T-cell (primary cell): ENCODE measurements at regions not wholly inside any gene's neighbourhood (a gene's known extent, or its start where the extent isn't known, plus 50 kb on each side); places are given as distances from the start of the nearest gene placed in this dataset.

Experiments used
- ATAC-seq, 4 experiments: fragments of 200-7000 bp in 3 of 4; fragments of 150-1000 bp in 1 of 4; cut with Tn5 transposase; replicated peaks in 1 of 4; 1 replicate in 3 of 4; 2 replicates in 1 of 4; pipeline ENCODE4 v1.10.0; 2021; ENCODE audit warnings: moderate library complexity in 3 of 4, mild to moderate bottlenecking in 2 of 4, moderate number of reproducible peaks in 1 of 4
- CTCF ChIA-PET, 2 donors: fragments of 300-600 bp; sonication (Branson Sonifier 250); formaldehyde crosslinking; loops; one replicate each; lab custom pipeline; 2022; ENCODE audit warnings: antibody characterized with exemption in 2 of 2; lab: Charles Lee
- POLR2A ChIA-PET, 2 donors: fragments of 300-600 bp; sonication (Branson Sonifier 250); formaldehyde crosslinking; loops; one replicate each; lab custom pipeline; 2022; ENCODE audit warnings: antibody characterized with exemption in 2 of 2; lab: Charles Lee
- DNase-seq, 35 experiments: peaks; one replicate each; pipeline versions ENCODE4 v3.0.0 to v3.0.0-alpha.2; 2013 to 2023
- H3K27ac ChIP-seq: one replicate; pipeline ENCODE4 v1.5.1; 2013; ENCODE audit warnings: low read length
- H3K27me3 ChIP-seq, 2 experiments: replicated peaks in 1 of 2; 1 replicate in 1 of 2; 2 replicates in 1 of 2; pipeline versions ENCODE4 v1.6.1 to v1.7.0; 2013; ENCODE audit warnings: low read length in 1 of 2, mixed read lengths in 1 of 2; ENCODE audit not compliant: control insufficient read depth in 2 of 2, insufficient read depth in 2 of 2; ENCODE audit errors: extremely low read depth in 1 of 2
- H3K36me3 ChIP-seq, 2 donors: 1 replicate in 1 of 2; 2 replicates in 1 of 2; pipeline versions ENCODE4 v1.6.1 to v1.7.0; 2013; ENCODE audit warnings: low read length in 1 of 2; ENCODE audit not compliant: control insufficient read depth in 2 of 2, insufficient read depth in 1 of 2; ENCODE audit errors: extremely low read depth in 1 of 2
- H3K4me1 ChIP-seq, 2 experiments: 1 replicate in 1 of 2; 2 replicates in 1 of 2; pipeline versions ENCODE4 v1.6.1 to v1.7.0; 2013; ENCODE audit warnings: low read length in 2 of 2, mixed read lengths in 1 of 2; ENCODE audit not compliant: insufficient read depth in 2 of 2, control insufficient read depth in 1 of 2; ENCODE audit errors: extremely low read depth in 1 of 2
- H3K4me3 ChIP-seq, 2 donors: 1 replicate in 1 of 2; 2 replicates in 1 of 2; pipeline versions ENCODE4 v1.5.1 to v1.7.0; 2013; ENCODE audit warnings: mild to moderate bottlenecking in 2 of 2, low read length in 1 of 2, moderate library complexity in 1 of 2; ENCODE audit not compliant: control insufficient read depth in 1 of 2; ENCODE audit errors: extremely low read depth in 1 of 2
- H3K9me3 ChIP-seq: 2 replicates; pipeline ENCODE4 v1.7.0; 2013
- H3K27ac Mint-ChIP-seq, 2 donors: one replicate each; pipeline ENCODE4 v1.8.0; 2020 to 2021; ENCODE audit warnings: mild to moderate bottlenecking in 2 of 2, mixed read lengths in 2 of 2
- H3K27me3 Mint-ChIP-seq, 2 donors: one replicate each; pipeline ENCODE4 v1.8.0; 2021 to 2022; ENCODE audit warnings: mixed read lengths in 2 of 2
- H3K36me3 Mint-ChIP-seq: one replicate; pipeline ENCODE4 v1.8.0; 2021; ENCODE audit warnings: mixed read lengths
- H3K4me1 Mint-ChIP-seq, 3 donors: one replicate each; pipeline ENCODE4 v1.8.0; 2020 to 2022; ENCODE audit warnings: mixed read lengths in 3 of 3, mild to moderate bottlenecking in 1 of 3
- H3K4me3 Mint-ChIP-seq, 3 donors: one replicate each; pipeline ENCODE4 v1.8.0; 2020 to 2022; ENCODE audit warnings: mild to moderate bottlenecking in 3 of 3, mixed read lengths in 3 of 3, moderate library complexity in 3 of 3
- H3K9me3 Mint-ChIP-seq, 3 donors: one replicate each; pipeline ENCODE4 v1.8.0; 2020 to 2022; ENCODE audit warnings: mixed read lengths in 3 of 3
- WGBS: methylation state at CpG from one replicate; pipeline ENCODE4 v1.1.5; 2013; ENCODE audit warnings: missing lambda C conversion rate; ENCODE audit not compliant: insufficient coverage; 5-methylcytosine and 5-hydroxymethylcytosine counted together

DNA sequence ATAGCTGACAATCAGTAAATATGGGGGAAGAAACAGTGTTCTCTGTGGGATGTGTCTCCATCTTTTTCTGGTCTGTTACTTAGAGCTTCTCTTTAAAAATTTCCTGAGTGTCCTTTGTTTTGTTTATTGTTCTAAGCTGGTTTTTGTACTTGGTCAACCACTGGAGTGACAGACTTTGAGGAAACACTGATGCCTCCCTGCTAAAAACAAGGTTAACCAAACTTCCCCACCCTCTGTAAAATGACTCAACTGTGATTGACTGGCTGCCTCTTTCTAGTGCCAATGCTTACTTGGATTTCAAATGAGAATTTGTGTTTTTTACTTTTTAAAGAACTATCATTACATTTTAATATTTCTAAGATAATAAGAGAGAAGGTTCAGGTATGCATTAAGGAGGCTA lies 65.1 kb upstream of the SPINK5 start:
- no peak for DNase-seq
- no peaks in the 10 kb centered on the region for H3K9me3 ChIP-seq
- no peak for ATAC-seq
- Mint-ChIP-seq H3K9me3 (peaks cover 19 to 26% (median 25%) of the 10 kb centered on the region in 3 donors), H3K4me1 (no peaks in the 10 kb centered on the region), H3K27ac (no peak overlapping the region), H3K4me3 (no peak overlapping the region), H3K27me3 (peaks cover 0 to 4% of the 10 kb centered on the region in 2 donors), H3K36me3 (no peaks in the 10 kb centered on the region)
- no peak overlapping the region for H3K4me3 ChIP-seq
- no peak overlapping the region for H3K27ac ChIP-seq
- peaks cover 0 to 3% of the 10 kb centered on the region in 2 experiments for H3K27me3 ChIP-seq
- H3K4me1 ChIP-seq, result no peaks in the 10 kb centered on the region
- POLR2A ChIA-PET, result no interaction called here
- no peaks in the 10 kb centered on the region for H3K36me3 ChIP-seq
- CTCF ChIA-PET, result no interaction called here

DNA sequence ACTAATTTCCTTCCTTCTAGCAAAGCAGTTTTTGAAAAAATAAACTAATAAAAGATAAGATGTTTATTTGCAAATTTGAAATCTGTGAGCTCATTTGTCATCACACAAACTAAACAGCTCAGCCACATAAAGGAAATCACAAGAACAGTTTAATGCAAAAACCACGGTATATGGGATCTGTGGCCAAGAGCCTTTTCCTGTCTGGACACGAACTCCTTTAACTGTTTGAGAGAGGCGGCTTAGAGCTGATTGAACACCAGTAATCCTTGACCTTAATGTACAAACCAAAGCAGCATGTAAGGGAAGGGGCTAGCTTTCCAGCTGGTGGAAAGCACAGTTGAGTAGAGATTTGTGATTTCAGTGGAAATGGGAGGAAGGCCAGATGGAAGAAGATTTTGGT lies 66.3 kb upstream of the SPINK5 start:
- ATAC-seq, result no peak
- no peak for DNase-seq
- POLR2A ChIA-PET, result no interaction called here
- no peaks in the 10 kb centered on the region for H3K4me1 ChIP-seq
- no peaks in the 10 kb centered on the region for H3K36me3 ChIP-seq
- peaks cover 0 to 4% of the 10 kb centered on the region in 2 donors for H3K27me3 Mint-ChIP-seq
- no peaks in the 10 kb centered on the region for H3K4me1 Mint-ChIP-seq
- no CpG with 5 or more reads among the region's 3 CpGs for WGBS
- H3K9me3 ChIP-seq, result no peaks in the 10 kb centered on the region
- no peak overlapping the region for H3K27ac Mint-ChIP-seq
- H3K4me3 ChIP-seq, result no peak overlapping the region
- CTCF ChIA-PET, result no interaction called here
- peaks cover 0 to 3% of the 10 kb centered on the region in 2 experiments for H3K27me3 ChIP-seq
- H3K27ac ChIP-seq, result no peak overlapping the region
- peaks cover 13 to 21% (median 18%) of the 10 kb centered on the region in 3 donors for H3K9me3 Mint-ChIP-seq
- H3K36me3 Mint-ChIP-seq, result no peaks in the 10 kb centered on the region
- H3K4me3 Mint-ChIP-seq, result no peak overlapping the region

DNA sequence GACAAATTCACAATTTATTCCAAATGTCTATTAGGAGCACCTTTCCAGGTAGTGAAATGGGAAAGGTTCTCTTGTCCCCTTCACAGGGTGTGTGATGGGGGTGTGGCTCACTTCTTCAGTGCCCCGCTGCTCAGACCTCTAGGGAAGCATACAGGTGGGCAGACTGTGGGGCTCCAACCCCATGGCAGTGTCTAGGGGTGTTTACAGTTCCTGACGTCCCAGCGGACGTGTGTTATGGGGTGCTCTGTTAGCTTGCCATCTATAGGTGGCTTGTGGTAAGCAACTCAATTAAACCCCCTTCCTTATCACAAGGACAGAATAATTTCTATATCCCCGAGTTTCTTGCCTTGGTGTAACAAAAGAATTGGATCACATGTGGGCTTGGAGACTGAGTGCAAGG lies 67.4 kb upstream of the SPINK5 start:
- no peak overlapping the region for H3K4me3 Mint-ChIP-seq
- WGBS, result no CpG with 5 or more reads among the region's 5 CpGs
- DNase-seq (no peak), ATAC-seq (no peak)
- no peaks in the 10 kb centered on the region for H3K36me3 Mint-ChIP-seq
- no peak overlapping the region for H3K27ac Mint-ChIP-seq
- Histone ChIP-seq H3K27ac (no peak overlapping the region), H3K9me3 (no peaks in the 10 kb centered on the region), H3K36me3 (no peaks in the 10 kb centered on the region), H3K27me3 (peaks cover 0 to 3% of the 10 kb centered on the region in 2 experiments), H3K4me1 (no peaks in the 10 kb centered on the region), H3K4me3 (no peak overlapping the region)
- H3K4me1 Mint-ChIP-seq, result no peaks in the 10 kb centered on the region
- H3K27me3 Mint-ChIP-seq, result peaks cover 0 to 4% of the 10 kb centered on the region in 2 donors
- peaks cover 7 to 20% (median 12%) of the 10 kb centered on the region in 3 donors for H3K9me3 Mint-ChIP-seq
- ChIA-PET POLR2A (no interaction called here), CTCF (no interaction called here)

DNA sequence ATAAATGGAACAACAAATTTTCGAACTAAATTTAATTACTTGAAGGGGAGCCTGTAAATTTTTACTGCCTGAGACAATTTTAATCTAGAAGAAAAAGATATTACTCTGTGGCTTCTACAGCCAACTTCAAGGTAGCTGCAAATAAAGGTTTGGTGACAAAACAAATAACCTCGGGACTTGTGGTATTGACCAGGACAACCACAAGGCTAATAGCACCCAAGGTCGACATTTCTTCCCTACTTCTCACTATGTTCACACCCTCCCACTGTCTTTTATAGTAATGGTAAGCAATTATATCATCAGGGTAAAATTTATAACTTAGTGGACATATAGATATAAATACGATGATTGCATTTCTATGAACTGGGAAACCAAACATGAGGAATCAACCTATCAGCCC lies 67.9 kb upstream of the SPINK5 start:
- Histone ChIP-seq H3K36me3 (no peaks in the 10 kb centered on the region), H3K27me3 (peaks cover 0 to 3% of the 10 kb centered on the region in 2 experiments), H3K4me1 (no peaks in the 10 kb centered on the region), H3K4me3 (no peak overlapping the region), H3K9me3 (no peaks in the 10 kb centered on the region), H3K27ac (no peak overlapping the region)
- no peaks in the 10 kb centered on the region for H3K36me3 Mint-ChIP-seq
- WGBS, result no CpG with 5 or more reads among the region's 4 CpGs
- no peaks in the 10 kb centered on the region for H3K4me1 Mint-ChIP-seq
- DNase-seq, result no peak
- no peak overlapping the region for H3K27ac Mint-ChIP-seq
- ATAC-seq, result no peak
- POLR2A ChIA-PET, result no interaction called here
- peaks cover 0 to 4% of the 10 kb centered on the region in 2 donors for H3K27me3 Mint-ChIP-seq
- CTCF ChIA-PET, result no interaction called here
- H3K9me3 Mint-ChIP-seq, result peaks cover 7 to 16% (median 12%) of the 10 kb centered on the region in 3 donors
- no peak overlapping the region for H3K4me3 Mint-ChIP-seq

DNA sequence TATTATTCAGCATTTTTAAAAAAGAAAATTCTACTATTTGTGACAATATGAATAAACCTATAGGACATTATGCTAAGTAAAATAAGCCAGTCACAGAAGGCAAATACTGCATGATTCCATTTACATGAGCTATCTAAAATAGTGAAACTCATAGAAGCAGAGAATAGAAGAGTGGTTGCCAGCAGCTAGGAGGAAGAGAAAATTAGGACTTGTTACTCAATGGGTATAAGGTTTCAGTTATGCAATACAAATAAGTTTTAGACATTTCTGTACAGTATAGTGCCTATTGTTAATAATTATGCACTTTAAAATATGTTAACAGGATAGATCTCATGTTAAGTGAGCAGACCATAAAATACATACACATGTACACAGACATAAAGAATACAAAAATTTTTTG lies 73.8 kb upstream of the SPINK5 start:
- no peaks in the 10 kb centered on the region for H3K27me3 ChIP-seq
- no peak overlapping the region for H3K27ac ChIP-seq
- Mint-ChIP-seq H3K9me3 (peaks cover 0 to 4% (median 0%) of the 10 kb centered on the region in 3 donors), H3K27ac (no peak overlapping the region), H3K36me3 (no peaks in the 10 kb centered on the region), H3K4me3 (no peak overlapping the region), H3K27me3 (no peaks in the 10 kb centered on the region), H3K4me1 (no peaks in the 10 kb centered on the region)
- H3K4me3 ChIP-seq, result no peak overlapping the region
- POLR2A ChIA-PET, result no interaction called here
- no peak for DNase-seq
- no peaks in the 10 kb centered on the region for H3K9me3 ChIP-seq
- H3K4me1 ChIP-seq, result no peaks in the 10 kb centered on the region
- no peaks in the 10 kb centered on the region for H3K36me3 ChIP-seq
- no peak for ATAC-seq
- CTCF ChIA-PET, result no interaction called here

DNA sequence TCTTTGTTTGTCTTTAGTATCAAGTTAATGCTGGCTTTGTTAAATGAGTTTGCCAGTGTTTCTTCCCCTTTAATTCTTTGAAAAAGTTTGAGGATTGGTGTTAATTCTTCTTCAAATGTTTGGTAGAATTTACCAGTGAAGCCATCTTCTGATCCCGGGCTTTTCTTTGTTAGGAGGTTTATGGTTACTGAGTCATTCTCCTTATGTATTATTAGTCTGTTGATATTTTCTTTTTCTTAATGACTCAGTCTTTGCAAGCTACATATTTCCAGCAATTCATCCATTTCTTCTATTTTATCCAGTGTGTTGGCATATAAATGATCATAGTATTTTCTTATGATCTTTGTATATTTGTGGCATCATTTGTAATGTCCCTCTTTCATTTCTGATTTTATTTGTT lies 74.5 kb upstream of the SPINK5 start:
- Histone ChIP-seq H3K27me3 (no peaks in the 10 kb centered on the region), H3K36me3 (no peaks in the 10 kb centered on the region), H3K27ac (no peak overlapping the region), H3K4me3 (no peak overlapping the region), H3K9me3 (no peaks in the 10 kb centered on the region), H3K4me1 (no peaks in the 10 kb centered on the region)
- no peak overlapping the region for H3K27ac Mint-ChIP-seq
- CTCF ChIA-PET, result no interaction called here
- H3K27me3 Mint-ChIP-seq, result peaks cover 0 to 3% of the 10 kb centered on the region in 2 donors
- no peak overlapping the region for H3K4me3 Mint-ChIP-seq
- DNase-seq (no peak), ATAC-seq (no peak)
- WGBS, result no CpG with 5 or more reads among the region's 1 CpG
- H3K4me1 Mint-ChIP-seq, result no peaks in the 10 kb centered on the region
- POLR2A ChIA-PET, result no interaction called here
- H3K36me3 Mint-ChIP-seq, result no peaks in the 10 kb centered on the region
- peaks cover 0 to 6% (median 0%) of the 10 kb centered on the region in 3 donors for H3K9me3 Mint-ChIP-seq

DNA sequence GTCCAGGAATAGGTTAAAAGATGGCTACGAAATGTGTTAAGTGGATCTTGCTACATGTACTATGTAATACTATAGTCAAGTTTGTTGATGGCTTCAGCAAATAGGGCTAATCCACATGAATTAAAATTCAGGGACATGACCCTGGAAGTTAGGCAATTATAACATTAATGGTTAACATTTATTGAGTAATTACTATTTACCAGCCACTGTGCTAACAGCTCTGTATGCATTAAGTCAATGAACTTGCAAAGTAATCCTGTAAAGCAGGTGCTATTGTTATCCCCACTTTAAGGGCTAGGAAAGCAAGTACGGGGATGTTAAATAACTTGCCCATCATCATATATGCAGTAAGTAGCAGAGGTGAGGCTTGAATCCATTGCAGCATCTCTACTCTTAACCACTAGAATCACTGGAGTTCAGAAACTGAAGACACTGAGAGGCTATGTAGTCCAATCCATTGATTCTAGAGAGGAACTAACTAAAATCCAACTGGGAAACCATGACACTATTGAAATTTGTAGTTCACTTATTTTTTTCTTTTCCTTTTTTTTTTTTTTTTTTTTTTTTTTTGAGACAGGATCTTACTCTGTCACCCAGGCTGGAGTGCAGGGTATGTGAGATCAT lies 77.5 kb upstream of the SPINK5 start:
- H3K27ac Mint-ChIP-seq, result no peak overlapping the region
- H3K27me3 Mint-ChIP-seq, result peaks cover 0 to 5% of the 10 kb centered on the region in 2 donors
- Histone ChIP-seq H3K4me3 (no peak overlapping the region), H3K9me3 (no peaks in the 10 kb centered on the region), H3K27ac (no peak overlapping the region), H3K36me3 (no peaks in the 10 kb centered on the region), H3K4me1 (no peaks in the 10 kb centered on the region), H3K27me3 (no peaks in the 10 kb centered on the region)
- ATAC-seq (no peak), DNase-seq (no peak)
- H3K9me3 Mint-ChIP-seq, result peaks cover 0 to 12% (median 0%) of the 10 kb centered on the region in 3 donors
- WGBS, result no CpG with 5 or more reads among the region's 2 CpGs
- no peaks in the 10 kb centered on the region for H3K36me3 Mint-ChIP-seq
- CTCF ChIA-PET, result no interaction called here
- H3K4me1 Mint-ChIP-seq, result no peaks in the 10 kb centered on the region
- POLR2A ChIA-PET, result no interaction called here
- H3K4me3 Mint-ChIP-seq, result no peak overlapping the region
